ENCODE measurements at regions not wholly inside any gene's neighbourhood (a gene's known extent, or its start where the extent isn't known, plus 50 kb on each side); places are given as distances from the start of the nearest gene placed in this dataset.

DNA sequence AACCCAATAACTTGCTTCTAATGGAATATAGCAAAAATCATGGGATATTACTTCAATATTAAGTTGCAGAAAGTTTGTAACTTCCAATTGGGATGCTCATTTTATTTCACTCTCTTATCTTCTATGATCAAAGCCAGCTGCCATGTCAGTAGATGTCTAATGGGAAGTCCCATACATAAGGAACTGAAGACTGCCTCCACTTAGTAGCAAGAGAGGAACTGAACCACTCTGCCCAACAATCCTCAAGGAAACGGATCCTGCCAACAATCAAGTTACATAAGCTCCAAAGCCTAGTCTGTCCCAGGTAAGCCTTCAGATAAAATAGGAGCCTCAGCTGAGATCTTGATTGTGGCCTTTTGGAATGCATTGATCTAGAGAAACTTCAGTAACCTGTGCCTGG, 431.5 kb upstream of the PCDH15 start:
- TF ChIP-seq, protein P1, sequence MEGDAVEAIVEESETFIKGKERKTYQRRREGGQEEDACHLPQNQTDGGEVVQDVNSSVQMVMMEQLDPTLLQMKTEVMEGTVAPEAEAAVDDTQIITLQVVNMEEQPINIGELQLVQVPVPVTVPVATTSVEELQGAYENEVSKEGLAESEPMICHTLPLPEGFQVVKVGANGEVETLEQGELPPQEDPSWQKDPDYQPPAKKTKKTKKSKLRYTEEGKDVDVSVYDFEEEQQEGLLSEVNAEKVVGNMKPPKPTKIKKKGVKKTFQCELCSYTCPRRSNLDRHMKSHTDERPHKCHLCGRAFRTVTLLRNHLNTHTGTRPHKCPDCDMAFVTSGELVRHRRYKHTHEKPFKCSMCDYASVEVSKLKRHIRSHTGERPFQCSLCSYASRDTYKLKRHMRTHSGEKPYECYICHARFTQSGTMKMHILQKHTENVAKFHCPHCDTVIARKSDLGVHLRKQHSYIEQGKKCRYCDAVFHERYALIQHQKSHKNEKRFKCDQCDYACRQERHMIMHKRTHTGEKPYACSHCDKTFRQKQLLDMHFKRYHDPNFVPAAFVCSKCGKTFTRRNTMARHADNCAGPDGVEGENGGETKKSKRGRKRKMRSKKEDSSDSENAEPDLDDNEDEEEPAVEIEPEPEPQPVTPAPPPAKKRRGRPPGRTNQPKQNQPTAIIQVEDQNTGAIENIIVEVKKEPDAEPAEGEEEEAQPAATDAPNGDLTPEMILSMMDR (IDR thresholded peaks at IDR 0.05; ENCODE audit: borderline replicate concordance, extremely low read depth, low read length, poor library complexity, severe bottlenecking): no peak
- TF ChIP-seq EZH2 (IDR thresholded peaks at IDR 0.05; ENCODE audit: borderline replicate concordance, low read depth, low read length, severe bottlenecking): no peak

Data from DND-41 (cell line).